CD4-positive, alpha-beta T cell treated with Interleukin-2 at 100 ng/mL for 4 hours (primary cell): ENCODE measurements at regions not wholly inside any gene's neighbourhood (a gene's known extent, or its start where the extent isn't known, plus 50 kb on each side); places are given as distances from the start of the nearest gene placed in this dataset.

Experiments
- DNase-seq: peaks from one replicate; pipeline ENCODE4 v3.0.0-alpha.2; 2020; ENCODE audit warnings: low spot score

DNA sequence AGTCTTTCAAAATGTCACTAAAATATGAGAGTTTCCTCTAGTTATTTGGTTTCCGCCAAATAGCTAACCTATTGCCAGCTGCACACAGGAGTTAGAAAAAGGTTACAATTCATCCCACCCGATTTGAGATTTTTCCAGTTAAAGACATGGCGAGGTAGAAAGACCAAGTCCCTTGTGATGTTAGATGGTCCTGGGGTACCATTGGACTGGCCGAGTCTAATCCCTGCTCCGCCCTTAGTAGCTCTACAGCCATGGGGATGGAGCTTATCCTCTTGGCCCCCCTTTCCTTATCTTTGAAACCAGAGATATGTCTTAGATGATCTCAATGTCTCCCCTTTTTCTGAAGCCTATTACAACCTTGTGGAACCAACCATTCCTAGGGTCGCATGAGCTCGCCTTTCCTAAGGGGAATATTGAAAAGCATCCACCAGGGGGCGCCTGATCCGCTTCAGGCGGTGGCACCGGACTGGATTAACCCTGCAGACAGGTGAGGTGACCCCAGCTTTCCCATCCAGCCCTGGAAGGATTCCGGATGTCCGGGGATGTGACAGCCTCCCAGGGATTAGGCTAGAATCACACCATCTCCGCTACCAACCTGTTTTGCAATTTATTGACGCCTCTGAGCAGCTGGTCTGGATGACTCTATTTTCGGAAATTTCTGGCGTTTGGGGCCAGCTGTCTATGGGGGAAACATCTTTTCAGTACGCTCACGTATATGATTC, 68.3 kb upstream of the SIM2 start:
- peak; percentile 50 for DNase-seq

- DNase-seq: no peak
Measured at GRCh38 chr21:36636016-36636415, 62.9 kb upstream of the SIM2 start.

- no peak for DNase-seq
Measured at GRCh38 chr21:36636439-36636838, 62.5 kb upstream of the SIM2 start.

DNA sequence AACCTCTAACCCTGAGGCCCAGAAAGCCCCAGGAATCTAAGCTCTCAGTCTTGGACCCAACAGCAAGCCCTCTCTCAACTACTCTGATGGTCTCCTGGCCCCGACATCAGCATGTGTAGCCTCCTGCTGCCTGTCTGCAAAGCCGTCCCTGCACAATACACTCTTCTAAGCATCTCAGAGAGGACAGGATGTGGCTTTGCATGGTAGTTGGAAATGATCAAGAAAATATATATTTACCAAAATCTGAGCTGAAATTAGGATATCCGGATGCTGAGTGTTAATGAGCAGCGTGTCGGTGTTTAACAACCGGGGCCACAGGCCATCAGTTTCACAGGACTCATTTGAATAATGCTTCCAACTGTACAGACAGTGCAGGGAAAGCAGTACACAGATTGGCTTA, 59.1 kb upstream of the SIM2 start:
- no peak for DNase-seq

DNA sequence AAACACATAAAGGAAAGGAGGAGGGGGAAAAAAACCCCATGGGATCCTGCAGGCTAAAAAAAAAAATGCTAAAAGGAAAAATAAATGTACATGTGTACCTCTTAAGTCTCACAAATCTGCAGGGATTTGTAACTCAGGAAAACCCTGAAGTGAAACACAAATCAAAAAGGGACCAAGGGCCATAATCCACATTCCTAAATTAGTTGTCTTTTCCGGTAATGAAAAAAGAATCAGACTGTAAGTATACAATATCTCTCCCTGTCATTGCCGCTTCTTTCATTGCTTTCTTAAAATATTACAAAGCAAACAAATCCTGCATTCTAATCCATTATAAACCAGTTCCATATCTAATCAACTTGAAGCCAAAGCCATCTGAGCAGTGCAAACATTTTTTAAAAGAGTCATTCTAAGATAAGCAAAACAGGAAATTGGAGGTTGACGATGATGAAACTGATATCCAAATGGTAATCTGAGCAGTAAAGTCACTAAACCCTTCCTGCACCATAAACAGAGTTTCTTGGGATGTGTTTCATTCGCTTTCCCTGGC, 58.7 kb upstream of the SIM2 start:
- DNase-seq: no peak

DNA sequence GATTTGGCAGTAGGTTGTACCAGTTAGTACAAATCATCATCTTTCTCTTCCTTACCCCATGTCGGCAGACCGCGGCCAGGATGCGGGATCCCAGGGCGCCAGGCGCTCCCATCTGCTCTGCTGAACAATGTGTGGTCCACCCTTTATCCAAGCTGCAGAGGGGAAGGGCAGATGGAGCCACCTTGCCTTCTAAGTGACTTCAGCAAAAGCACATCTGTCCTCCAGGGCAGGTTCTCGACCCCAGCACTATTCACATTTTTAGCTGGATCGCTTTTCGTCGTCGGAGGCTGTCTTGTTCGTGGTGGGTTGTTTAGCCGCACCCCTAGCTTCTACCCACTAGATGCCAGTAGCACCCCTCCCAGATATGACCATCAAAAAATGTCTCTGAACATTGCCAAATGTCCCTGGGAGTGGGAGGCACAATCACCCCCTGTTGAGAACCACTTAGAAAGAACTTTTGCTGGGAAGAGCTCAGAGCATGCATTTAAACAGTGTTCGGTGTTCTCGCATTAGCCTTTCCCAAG, 58.1 kb upstream of the SIM2 start:
- no peak for DNase-seq

DNA sequence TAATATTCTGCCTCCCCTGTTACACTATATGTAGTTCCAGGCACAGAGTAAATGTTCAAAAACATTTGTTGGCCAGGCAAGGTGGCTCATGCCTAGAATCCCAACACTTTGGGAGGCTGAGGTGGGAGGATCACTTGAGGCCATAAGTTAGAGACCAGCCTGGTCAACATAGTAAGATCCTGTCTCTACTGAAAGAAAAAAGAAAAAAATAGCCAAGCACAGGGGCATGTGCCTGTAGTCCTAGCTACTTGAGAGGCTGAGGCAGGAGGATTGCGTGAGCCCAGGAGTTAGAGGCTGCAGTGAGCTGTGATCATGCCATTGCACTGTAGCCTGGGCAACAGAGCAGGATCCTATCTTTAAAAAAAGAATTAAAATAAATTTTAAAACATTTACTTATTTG, 57.6 kb upstream of the SIM2 start:
- DNase-seq: no peak

DNA sequence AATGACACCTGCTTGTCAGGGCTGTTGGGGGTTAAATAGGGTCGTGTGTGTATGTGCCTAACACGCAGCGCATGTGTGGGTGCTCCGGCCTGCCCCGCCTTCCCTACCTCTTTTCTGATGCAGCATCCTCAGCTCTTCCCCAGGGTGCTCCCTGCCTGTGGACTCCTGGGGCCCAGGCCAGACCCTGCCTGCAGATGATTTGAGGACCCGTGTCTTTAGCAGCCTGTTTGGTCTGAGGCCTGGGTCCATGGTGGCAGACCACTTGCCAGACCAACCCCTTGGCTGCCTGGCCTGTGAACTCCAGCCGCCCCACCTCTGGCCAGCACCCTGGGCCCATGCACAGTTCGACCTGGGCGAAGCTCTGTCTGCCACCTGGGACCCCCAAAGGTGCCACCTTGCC, 57.0 kb upstream of the SIM2 start:
- no peak for DNase-seq

- DNase-seq: no peak
Measured at GRCh38 chr21:36642777-36643176, 56.1 kb upstream of the SIM2 start.

GRCh38 chr21:36643374-36644250, 55.3 kb upstream of the SIM2 start:
- DNase-seq: no peak

GRCh38 chr21:36646011-36646410, 52.9 kb upstream of the SIM2 start:
- no peak for DNase-seq

DNA sequence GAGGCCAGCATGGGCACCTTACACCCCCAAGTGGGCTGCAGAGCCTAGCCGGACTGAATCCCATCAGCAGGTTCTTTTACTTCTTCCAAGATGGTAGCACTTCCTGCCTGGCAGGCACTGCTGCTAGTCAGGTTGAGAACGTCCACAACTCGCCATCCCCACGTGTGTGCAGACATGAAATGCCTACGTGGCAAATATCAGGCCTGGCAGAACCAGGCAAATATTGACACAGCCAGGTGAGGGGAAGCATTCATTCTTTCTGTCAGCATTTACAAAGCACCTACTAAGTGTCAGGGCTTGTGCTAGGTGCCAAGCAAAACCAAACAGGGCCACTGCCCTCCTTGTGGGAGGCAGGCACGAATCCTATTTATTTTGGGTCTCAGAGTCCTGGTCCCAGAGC, 52.3 kb upstream of the SIM2 start:
- no peak for DNase-seq

DNA sequence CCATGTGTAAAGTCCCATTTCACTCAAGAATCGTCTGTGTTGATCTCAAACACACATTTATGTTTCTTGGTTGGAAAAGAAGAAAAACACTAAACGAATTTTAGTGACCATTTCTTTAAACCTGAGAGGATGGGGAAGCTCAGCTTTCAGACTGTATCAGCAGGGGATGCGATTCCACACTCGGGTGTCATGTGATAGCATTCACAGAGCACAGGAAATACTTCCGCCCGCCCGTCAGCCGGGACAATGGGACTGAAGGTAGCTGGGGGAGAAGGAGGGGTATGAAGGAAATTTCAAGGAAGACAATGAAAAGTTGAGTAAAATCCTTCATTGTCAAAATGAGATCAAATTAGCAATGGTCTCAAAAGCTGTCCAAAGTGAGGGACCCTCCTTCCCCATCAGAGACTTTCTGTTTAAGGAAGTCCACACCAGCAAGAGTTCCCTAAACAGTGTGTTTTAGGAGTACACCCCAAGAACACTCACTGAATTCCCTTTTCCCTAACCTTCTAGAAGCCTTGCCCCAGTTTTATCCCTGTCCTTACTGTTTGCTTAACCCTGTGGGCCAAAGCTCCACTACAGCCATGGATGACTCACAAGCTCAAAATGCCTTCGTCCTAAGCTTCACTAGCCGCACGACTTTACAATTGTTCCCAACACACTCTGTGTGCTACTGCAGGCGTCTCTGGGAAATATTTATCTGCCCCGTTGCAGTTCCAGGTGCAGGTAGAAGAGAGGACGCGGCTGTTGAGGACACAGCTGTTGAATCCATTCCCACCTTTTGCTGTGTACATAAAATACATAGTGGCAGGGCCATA, 51.4 kb upstream of the SIM2 start:
- no peak for DNase-seq
